GM21423 (cell line): ENCODE measurements at regions not wholly inside any gene's neighbourhood (a gene's known extent, or its start where the extent isn't known, plus 50 kb on each side); places are given as distances from the start of the nearest gene placed in this dataset.

Experiments used
- ATAC-seq: cut with Tn5 transposase; IDR thresholded peaks from one replicate; pipeline ENCODE4 v1.9.1; 2021; ENCODE audit warnings: mild to moderate bottlenecking, moderate library complexity; ENCODE audit not compliant: unreplicated experiment

- no peak for ATAC-seq
Measured at GRCh38 chr13:97134364-97135095, 87.6 kb upstream of the MBNL2 start.

- no peak for ATAC-seq
Measured at GRCh38 chr13:97135883-97136282, 86.2 kb upstream of the MBNL2 start.

- ATAC-seq = no peak
Measured at GRCh38 chr13:97136418-97136817, 85.7 kb upstream of the MBNL2 start.

- ATAC-seq = no peak
Measured at GRCh38 chr13:97139691-97140090, 82.4 kb upstream of the MBNL2 start.

GRCh38 chr13:97140131-97140530 lies 82.0 kb upstream of the MBNL2 start:
- no peak for ATAC-seq

GRCh38 chr13:97140611-97141010 lies 81.5 kb upstream of the MBNL2 start:
- ATAC-seq = no peak

GRCh38 chr13:97141097-97141496 lies 81.0 kb upstream of the MBNL2 start:
- ATAC-seq = no peak

- ATAC-seq = peak; percentile 88
Measured at GRCh38 chr13:97141564-97142005, 80.5 kb upstream of the MBNL2 start.

GRCh38 chr13:97142452-97142851 lies 79.7 kb upstream of the MBNL2 start:
- no peak for ATAC-seq

GRCh38 chr13:97145057-97145456 lies 77.1 kb upstream of the MBNL2 start:
- no peak for ATAC-seq

- no peak for ATAC-seq
Measured at GRCh38 chr13:97148894-97149293, 73.2 kb upstream of the MBNL2 start.

GRCh38 chr13:97160421-97160820 lies 61.7 kb upstream of the MBNL2 start:
- no peak for ATAC-seq

- ATAC-seq = no peak
Measured at GRCh38 chr13:97161582-97162231, 60.4 kb upstream of the MBNL2 start.

GRCh38 chr13:97165502-97166425 lies 56.4 kb upstream of the MBNL2 start:
- no peak for ATAC-seq

GRCh38 chr13:97171136-97171535 lies 51.0 kb upstream of the MBNL2 start:
- no peak for ATAC-seq
